Panc1 (cell line): ENCODE measurements at regions not wholly inside any gene's neighbourhood (a gene's known extent, or its start where the extent isn't known, plus 50 kb on each side); places are given as distances from the start of the nearest gene placed in this dataset.

ENCODE experiments used
- POLR2AphosphoS5 ChIP-seq: IDR thresholded peaks from 2 replicates; pipeline ENCODE4 v1.6.1; 2012; ENCODE audit warnings: mild to moderate bottlenecking, low read depth, low read length, moderate library complexity
- SIN3A ChIP-seq: IDR thresholded peaks from 2 replicates; pipeline ENCODE4 v1.6.1; 2012; ENCODE audit warnings: low read depth, mild to moderate bottlenecking, low read length, moderate library complexity, borderline replicate concordance; ENCODE audit not compliant: insufficient read depth
- TF ChIP-seq, protein P1 (sequence below): fragments of 450-650 bp; IDR thresholded peaks from 2 replicates; pipeline ENCODE4 v1.5.1; 2017; ENCODE audit warnings: mild to moderate bottlenecking
- TF ChIP-seq, protein P2 (sequence below), 2 experiments: IDR thresholded peaks; 2 replicates each; pipeline ENCODE4 v1.6.1; 2011 to 2012; ENCODE audit warnings: low read depth in 2 of 2, control low read depth in 1 of 2, low read length in 1 of 2, mild to moderate bottlenecking in 1 of 2, moderate library complexity in 1 of 2; ENCODE audit not compliant: insufficient read depth in 1 of 2

DNA sequence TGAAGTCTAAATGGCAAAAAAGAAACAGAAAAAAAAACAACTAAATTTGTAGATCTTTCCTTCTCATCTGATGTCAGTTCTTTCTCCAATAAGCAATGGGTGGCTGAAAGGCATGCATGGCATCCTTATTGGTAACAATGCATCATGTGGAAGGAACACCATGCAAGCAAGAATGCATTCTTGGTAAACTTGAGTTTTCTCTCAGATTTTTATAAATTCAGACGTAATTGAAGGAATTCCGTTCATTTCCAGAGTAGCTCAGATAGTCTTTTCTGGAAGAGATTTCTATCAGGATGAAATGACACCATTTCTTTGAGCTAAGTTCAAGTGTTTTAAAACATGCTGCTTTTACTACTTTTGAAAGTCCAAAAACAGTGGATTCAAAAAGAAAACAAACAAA is 373.0 kb downstream of the COG6 start:
- TF ChIP-seq POLR2AphosphoS5 = no peak
- TF ChIP-seq, protein P1, sequence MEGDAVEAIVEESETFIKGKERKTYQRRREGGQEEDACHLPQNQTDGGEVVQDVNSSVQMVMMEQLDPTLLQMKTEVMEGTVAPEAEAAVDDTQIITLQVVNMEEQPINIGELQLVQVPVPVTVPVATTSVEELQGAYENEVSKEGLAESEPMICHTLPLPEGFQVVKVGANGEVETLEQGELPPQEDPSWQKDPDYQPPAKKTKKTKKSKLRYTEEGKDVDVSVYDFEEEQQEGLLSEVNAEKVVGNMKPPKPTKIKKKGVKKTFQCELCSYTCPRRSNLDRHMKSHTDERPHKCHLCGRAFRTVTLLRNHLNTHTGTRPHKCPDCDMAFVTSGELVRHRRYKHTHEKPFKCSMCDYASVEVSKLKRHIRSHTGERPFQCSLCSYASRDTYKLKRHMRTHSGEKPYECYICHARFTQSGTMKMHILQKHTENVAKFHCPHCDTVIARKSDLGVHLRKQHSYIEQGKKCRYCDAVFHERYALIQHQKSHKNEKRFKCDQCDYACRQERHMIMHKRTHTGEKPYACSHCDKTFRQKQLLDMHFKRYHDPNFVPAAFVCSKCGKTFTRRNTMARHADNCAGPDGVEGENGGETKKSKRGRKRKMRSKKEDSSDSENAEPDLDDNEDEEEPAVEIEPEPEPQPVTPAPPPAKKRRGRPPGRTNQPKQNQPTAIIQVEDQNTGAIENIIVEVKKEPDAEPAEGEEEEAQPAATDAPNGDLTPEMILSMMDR = no peak
- TF ChIP-seq, protein P2, sequence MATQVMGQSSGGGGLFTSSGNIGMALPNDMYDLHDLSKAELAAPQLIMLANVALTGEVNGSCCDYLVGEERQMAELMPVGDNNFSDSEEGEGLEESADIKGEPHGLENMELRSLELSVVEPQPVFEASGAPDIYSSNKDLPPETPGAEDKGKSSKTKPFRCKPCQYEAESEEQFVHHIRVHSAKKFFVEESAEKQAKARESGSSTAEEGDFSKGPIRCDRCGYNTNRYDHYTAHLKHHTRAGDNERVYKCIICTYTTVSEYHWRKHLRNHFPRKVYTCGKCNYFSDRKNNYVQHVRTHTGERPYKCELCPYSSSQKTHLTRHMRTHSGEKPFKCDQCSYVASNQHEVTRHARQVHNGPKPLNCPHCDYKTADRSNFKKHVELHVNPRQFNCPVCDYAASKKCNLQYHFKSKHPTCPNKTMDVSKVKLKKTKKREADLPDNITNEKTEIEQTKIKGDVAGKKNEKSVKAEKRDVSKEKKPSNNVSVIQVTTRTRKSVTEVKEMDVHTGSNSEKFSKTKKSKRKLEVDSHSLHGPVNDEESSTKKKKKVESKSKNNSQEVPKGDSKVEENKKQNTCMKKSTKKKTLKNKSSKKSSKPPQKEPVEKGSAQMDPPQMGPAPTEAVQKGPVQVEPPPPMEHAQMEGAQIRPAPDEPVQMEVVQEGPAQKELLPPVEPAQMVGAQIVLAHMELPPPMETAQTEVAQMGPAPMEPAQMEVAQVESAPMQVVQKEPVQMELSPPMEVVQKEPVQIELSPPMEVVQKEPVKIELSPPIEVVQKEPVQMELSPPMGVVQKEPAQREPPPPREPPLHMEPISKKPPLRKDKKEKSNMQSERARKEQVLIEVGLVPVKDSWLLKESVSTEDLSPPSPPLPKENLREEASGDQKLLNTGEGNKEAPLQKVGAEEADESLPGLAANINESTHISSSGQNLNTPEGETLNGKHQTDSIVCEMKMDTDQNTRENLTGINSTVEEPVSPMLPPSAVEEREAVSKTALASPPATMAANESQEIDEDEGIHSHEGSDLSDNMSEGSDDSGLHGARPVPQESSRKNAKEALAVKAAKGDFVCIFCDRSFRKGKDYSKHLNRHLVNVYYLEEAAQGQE (IDR thresholded peaks at IDR 0.05; ENCODE audit: insufficient read depth in 1 of 2, low read depth in 2 of 2, low read length in 1 of 2) = no peak
- no peak for TF ChIP-seq SIN3A
